GM12873 (cell line): ENCODE measurements at regions not wholly inside any gene's neighbourhood (a gene's known extent, or its start where the extent isn't known, plus 50 kb on each side); places are given as distances from the start of the nearest gene placed in this dataset.

ENCODE experiments used
- CTCF ChIP-seq: IDR thresholded peaks from 2 replicates; pipeline ENCODE4 v1.5.1; 2012; ENCODE audit warnings: low read depth, mild to moderate bottlenecking, moderate library complexity, low read length, control low read depth; ENCODE audit not compliant: insufficient read depth; ENCODE audit errors: missing control alignments

DNA sequence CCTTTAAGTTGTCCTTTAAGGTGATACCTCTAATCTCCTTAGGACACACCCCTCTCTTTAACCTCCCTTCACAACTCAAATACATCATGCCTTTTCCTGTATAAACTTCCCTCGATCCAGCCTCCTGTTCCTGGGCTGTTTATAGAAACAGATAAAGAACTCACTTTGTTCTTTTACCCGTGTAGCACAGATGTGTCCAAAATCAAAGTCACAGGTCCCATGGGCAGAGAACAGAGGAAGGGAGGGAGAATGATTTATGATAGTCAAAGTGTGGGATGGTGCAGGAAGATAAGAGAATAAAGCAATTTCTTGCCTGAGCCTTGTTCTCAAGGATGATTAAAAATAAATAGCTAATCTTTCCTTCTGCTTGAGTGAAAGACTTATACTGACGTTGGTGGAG, 50.3 kb upstream of the CABCOCO1 start:
- no peak for TF ChIP-seq CTCF

GRCh38 chr10:61612009-61612408, 50.7 kb upstream of the CABCOCO1 start:
- TF ChIP-seq CTCF: no peak

DNA sequence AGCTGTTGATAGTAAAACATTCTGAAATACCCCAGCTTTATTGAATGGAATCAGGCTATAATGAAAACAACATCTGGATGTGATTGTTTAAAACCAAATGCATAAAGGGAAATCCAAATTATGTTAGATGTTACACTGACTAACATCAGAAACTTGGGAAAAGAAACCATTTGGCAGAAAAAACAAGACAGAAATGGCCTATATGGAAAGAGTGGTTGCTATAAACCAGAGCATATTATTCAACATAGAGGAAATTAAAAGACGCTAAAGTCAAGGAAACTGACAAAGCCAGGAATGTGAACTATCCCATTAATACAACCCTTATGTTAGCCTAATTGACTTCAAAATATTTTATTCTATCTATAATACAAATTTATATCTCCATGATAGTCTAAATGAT, 53.0 kb upstream of the CABCOCO1 start:
- TF ChIP-seq CTCF: no peak

- no peak for TF ChIP-seq CTCF
Observed at GRCh38 chr10:61608255-61609033, 54.3 kb upstream of the CABCOCO1 start.

DNA sequence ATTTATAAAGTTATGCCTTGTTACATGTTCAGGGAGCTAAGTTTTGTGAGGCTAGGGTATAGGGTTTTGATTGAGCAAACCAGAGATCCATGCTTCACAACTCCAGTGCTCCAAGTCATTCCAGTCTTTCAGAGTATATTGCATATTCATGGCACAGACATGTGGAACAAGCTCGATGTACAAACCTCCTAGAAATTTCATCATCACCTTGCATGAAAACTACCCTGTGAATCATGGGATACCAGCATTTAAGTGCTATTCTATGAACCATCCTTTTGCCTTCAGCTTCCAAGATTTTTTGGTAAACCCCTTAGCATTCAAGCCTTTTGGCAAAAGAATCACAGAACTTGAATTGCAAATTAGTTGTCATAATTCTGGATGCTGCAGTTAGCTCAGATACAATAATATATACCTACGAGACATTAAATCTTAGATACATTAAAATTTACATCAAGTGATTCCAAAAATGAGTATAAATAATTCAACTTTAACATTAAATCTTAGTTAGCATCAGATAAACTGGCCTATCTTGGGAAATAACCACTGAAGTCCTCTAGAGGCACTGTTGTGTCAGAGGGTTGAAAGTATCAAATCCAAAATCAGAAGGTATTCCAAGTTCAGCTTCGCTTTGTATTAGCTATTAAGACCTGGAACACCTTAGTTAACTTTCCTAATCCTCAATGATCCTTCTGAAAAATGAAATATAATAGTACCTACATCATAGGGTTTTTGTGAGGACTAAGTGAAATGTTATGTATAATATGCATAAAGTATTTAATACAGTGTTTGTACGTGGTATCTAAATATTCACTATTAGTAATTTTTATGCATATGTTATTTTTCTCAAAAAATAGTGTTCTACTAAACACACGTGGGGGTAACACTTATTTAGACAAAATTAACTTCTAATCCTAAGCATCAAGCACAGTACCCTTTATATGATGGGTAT, 55.5 kb upstream of the CABCOCO1 start:
- TF ChIP-seq CTCF: peak; percentile 48

DNA sequence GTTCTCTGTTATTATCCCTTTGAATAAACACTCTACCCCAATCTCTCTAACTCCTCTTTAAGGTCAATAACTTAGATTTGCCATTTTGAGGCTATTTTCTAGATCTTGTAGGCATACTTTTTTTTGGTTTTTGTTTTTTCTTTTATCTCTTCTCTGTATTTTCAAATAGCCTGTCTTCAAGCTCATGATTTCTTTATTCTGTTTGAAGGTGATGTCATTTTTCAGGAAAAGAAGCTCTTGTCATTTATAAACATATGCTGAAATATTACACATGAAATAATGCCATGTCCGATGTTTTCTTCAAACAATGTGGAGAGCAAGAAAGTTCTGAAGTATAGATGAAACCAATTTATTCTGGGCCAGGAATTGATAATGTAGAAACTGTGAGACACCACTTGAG, 57.5 kb upstream of the CABCOCO1 start:
- TF ChIP-seq CTCF: no peak

DNA sequence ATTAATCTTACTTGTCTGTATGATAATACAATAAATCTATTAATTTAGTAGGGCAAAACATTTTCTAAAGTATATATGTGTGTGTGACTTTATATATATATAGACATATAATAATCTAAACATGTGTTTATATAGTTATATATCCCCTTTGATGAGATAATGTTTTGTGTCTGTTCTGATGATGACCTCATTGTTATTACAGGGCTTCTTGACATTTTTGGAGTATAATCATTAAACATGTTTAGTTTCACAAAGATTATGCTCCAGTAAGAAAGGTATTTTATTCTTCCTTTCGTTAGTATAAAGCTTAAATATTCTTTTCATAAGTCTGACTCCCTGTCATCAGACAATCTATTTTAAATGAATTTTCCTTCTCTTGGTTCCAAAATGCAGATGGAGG, 62.3 kb upstream of the CABCOCO1 start:
- no peak for TF ChIP-seq CTCF
